ENCODE measurements at regions not wholly inside any gene's neighbourhood (a gene's known extent, or its start where the extent isn't known, plus 50 kb on each side); places are given as distances from the start of the nearest gene placed in this dataset.

DNA sequence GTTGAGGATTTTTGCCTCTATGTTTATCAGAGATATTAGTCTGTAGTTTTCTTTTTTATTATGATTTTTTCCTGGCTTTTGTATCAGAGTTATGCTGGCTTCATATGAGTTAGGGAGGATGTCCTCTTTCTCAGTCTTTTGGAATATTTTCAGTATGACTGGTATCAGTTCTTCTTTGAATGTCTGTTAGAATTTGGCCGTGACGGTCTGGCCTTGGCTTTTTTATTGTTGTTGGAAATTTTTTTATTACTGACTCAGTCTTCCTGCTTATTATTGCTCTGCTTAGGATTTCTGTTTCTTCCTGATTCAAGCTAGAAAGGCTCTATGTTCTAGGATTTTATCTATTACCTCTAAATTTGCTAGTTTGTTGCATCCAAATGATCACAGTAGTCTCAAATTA lies 421.9 kb downstream of the CDH10 start:
- TF ChIP-seq EGR1 (IDR thresholded peaks at IDR 0.05), result no peak
- TF ChIP-seq, protein P1, sequence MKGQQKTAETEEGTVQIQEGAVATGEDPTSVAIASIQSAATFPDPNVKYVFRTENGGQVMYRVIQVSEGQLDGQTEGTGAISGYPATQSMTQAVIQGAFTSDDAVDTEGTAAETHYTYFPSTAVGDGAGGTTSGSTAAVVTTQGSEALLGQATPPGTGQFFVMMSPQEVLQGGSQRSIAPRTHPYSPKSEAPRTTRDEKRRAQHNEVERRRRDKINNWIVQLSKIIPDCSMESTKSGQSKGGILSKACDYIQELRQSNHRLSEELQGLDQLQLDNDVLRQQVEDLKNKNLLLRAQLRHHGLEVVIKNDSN (IDR thresholded peaks at IDR 0.05), result no peak

DNA sequence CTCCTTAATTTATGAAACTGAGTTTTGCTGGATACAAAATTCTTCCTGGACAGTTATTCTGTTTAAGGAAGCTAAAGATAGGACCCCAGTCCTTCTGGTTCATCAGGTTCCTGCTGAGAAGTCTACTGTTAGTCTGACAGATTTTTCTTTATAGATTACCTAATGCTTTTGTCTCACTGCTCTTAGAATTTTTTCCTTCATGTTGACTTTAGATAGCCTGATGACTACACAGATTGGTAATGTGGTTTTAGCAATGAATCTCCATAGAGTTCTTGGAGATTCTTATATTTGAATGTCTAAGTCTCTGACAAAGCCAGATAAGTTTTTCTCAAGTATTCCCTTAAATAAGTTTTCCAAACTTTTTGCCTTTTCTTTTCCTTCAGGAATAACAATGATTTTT lies 419.7 kb downstream of the CDH10 start:
- TF ChIP-seq EGR1 (IDR thresholded peaks at IDR 0.05), result no peak
- TF ChIP-seq, protein P2, sequence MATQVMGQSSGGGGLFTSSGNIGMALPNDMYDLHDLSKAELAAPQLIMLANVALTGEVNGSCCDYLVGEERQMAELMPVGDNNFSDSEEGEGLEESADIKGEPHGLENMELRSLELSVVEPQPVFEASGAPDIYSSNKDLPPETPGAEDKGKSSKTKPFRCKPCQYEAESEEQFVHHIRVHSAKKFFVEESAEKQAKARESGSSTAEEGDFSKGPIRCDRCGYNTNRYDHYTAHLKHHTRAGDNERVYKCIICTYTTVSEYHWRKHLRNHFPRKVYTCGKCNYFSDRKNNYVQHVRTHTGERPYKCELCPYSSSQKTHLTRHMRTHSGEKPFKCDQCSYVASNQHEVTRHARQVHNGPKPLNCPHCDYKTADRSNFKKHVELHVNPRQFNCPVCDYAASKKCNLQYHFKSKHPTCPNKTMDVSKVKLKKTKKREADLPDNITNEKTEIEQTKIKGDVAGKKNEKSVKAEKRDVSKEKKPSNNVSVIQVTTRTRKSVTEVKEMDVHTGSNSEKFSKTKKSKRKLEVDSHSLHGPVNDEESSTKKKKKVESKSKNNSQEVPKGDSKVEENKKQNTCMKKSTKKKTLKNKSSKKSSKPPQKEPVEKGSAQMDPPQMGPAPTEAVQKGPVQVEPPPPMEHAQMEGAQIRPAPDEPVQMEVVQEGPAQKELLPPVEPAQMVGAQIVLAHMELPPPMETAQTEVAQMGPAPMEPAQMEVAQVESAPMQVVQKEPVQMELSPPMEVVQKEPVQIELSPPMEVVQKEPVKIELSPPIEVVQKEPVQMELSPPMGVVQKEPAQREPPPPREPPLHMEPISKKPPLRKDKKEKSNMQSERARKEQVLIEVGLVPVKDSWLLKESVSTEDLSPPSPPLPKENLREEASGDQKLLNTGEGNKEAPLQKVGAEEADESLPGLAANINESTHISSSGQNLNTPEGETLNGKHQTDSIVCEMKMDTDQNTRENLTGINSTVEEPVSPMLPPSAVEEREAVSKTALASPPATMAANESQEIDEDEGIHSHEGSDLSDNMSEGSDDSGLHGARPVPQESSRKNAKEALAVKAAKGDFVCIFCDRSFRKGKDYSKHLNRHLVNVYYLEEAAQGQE (IDR thresholded peaks at IDR 0.05; ENCODE audit: low read depth), result no peak
- no peak for TF ChIP-seq NFIC (IDR thresholded peaks at IDR 0.05)

DNA sequence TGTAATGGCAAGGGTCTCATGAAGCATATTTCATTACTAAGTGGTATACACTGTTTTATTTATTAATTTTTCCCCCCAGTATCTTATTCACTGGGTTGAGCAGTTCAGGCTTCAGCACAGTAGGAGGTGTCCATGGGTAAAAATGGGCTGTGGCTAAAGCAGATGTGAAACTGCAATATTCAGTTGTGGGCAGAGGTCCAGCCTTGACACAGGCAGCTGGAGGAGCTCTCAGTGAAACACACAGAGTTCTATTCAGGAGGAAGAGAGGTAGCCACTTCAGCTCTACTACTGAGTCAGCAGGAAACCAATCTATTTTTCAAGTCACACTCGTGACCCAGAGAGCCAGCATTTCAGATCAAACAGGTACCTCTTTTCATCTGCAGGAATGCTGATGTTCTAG lies 418.3 kb downstream of the CDH10 start:
- no peak for TF ChIP-seq NFIC (IDR thresholded peaks at IDR 0.05)
- TF ChIP-seq RAD21 (IDR thresholded peaks at IDR 0.05; ENCODE audit: low read depth), result no peak
- no peak for TF ChIP-seq CREB1 (IDR thresholded peaks at IDR 0.05; ENCODE audit: low read depth)
- no peak for TF ChIP-seq TEAD4 (IDR thresholded peaks at IDR 0.05)
- TF ChIP-seq, protein P2 (IDR thresholded peaks at IDR 0.05; ENCODE audit: low read depth), result no peak
- TF ChIP-seq TAF1 (IDR thresholded peaks at IDR 0.05; ENCODE audit: low read depth), result no peak

DNA sequence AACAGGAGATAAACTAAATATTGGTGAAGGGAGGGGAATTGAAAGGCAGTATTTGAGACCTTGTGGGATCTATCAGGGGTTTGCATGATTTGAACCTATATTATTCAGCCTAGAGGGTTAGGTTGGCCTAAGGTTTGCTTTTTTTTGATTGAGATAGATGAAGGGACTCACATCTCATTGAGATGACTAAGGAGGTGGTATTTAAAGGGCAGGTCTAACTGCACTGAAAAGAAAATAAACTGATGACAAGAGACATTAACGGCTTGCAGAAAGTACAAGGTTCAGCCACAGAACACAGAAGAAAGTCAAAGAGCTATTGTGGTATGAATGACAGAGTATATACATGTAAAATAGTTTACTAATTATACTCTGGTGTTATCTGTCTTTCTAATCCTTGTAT lies 412.7 kb downstream of the CDH10 start:
- TF ChIP-seq, protein P3, sequence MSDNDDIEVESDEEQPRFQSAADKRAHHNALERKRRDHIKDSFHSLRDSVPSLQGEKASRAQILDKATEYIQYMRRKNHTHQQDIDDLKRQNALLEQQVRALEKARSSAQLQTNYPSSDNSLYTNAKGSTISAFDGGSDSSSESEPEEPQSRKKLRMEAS (IDR thresholded peaks at IDR 0.05), result no peak
- TF ChIP-seq CREB1 (IDR thresholded peaks at IDR 0.05; ENCODE audit: low read depth), result no peak
- TF ChIP-seq, protein P2 (IDR thresholded peaks at IDR 0.05; ENCODE audit: low read depth), result no peak

DNA sequence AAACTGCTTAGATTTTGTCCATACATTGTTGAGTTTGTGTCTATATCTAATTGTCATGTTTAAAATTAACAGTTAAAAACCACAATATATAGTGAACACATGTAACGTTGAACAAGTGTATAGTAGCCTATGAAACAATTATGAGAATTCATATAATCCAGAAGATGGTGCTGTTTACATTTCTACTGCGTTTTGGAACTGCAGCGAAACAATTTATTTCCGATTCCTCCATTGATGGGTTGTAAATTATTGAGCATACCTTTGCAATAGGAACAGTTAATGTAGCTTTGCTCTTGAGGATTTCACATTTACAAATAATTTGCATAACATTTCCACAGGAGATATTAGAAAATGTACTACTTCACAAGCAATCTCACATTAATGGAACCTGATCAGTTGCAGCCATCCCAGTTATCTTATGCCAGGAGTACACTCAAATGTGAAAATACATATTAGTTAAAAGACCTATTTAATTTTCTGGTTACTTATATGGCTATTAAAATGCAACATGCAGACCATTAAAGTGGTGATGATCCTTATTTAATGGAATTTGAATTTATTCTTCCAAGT lies 411.8 kb downstream of the CDH10 start:
- TF ChIP-seq EGR1 (IDR thresholded peaks at IDR 0.05) (no peak), ZBTB7A (IDR thresholded peaks at IDR 0.05; ENCODE audit: low read depth) (no peak), RAD21 (IDR thresholded peaks at IDR 0.05; ENCODE audit: low read depth) (peak; percentile 32), EP300 (IDR thresholded peaks at IDR 0.05; ENCODE audit: borderline replicate concordance) (no peak), CREB1 (IDR thresholded peaks at IDR 0.05; ENCODE audit: low read depth) (no peak), CEBPB (IDR thresholded peaks at IDR 0.05) (no peak)
- TF ChIP-seq, protein P3 (IDR thresholded peaks at IDR 0.05), result no peak
- TF ChIP-seq, protein P2 (IDR thresholded peaks at IDR 0.05; ENCODE audit: low read depth), result no peak
- TF ChIP-seq, protein P1 (IDR thresholded peaks at IDR 0.05), result no peak
